Umbilical cord (tissue), 1 donor: ENCODE measurements at regions not wholly inside any gene's neighbourhood (a gene's known extent, or its start where the extent isn't known, plus 50 kb on each side); places are given as distances from the start of the nearest gene placed in this dataset.
A peak's percentile ranks its signal among the peaks of the same experiment; 100 is the strongest.
"Not testable (repeated sequence)": the region's sequence is repeated elsewhere in the genome, so short reads cannot be mapped to it uniquely, and the experiment has no call there.

Experiments
- DNase-seq: peaks from one replicate; pipeline ENCODE4 v3.0.0-alpha.2; 2015; ENCODE audit warnings: low spot score

- DNase-seq = not testable (repeated sequence)
Measured at GRCh38 chr17:20842012-20842411, 200.8 kb downstream of the USP22 start.

- not testable (repeated sequence) for DNase-seq
Measured at GRCh38 chr17:20843261-20843660, 199.6 kb downstream of the USP22 start.

GRCh38 chr17:20843799-20844553, 198.8 kb downstream of the USP22 start:
- DNase-seq = peak; percentile 25

GRCh38 chr17:20848869-20849443, 193.9 kb downstream of the USP22 start:
- DNase-seq = not testable (repeated sequence)

- DNase-seq = peak; percentile 61
Measured at GRCh38 chr17:20851591-20852238, 191.1 kb downstream of the USP22 start.

GRCh38 chr17:20852239-20852989, 190.4 kb downstream of the USP22 start:
- DNase-seq = peak; percentile 70

- peak; percentile 45 for DNase-seq
Measured at GRCh38 chr17:20852990-20853370, 189.8 kb downstream of the USP22 start.

GRCh38 chr17:20855910-20856470, 186.8 kb downstream of the USP22 start:
- DNase-seq = peak; percentile 77

GRCh38 chr17:20866444-20867209, 176.2 kb downstream of the USP22 start:
- DNase-seq = not testable (repeated sequence)

- not testable (repeated sequence) for DNase-seq
Measured at GRCh38 chr17:20867436-20867937, 175.3 kb downstream of the USP22 start.

- DNase-seq = not testable (repeated sequence)
Measured at GRCh38 chr17:20867938-20868661, 174.7 kb downstream of the USP22 start.

GRCh38 chr17:20868662-20869007, 174.2 kb downstream of the USP22 start:
- not testable (repeated sequence) for DNase-seq

- DNase-seq = not testable (repeated sequence)
Measured at GRCh38 chr17:20873173-20873572, 169.6 kb downstream of the USP22 start.

GRCh38 chr17:20873688-20874328, 169.0 kb downstream of the USP22 start:
- not testable (repeated sequence) for DNase-seq

- DNase-seq = not testable (repeated sequence)
Measured at GRCh38 chr17:20877384-20877783, 165.4 kb downstream of the USP22 start.

GRCh38 chr17:20890338-20890737, 152.5 kb downstream of the USP22 start:
- DNase-seq = no peak

GRCh38 chr17:20895426-20895825, 147.4 kb downstream of the USP22 start:
- DNase-seq = not testable (repeated sequence)

GRCh38 chr17:20896153-20896649, 146.6 kb downstream of the USP22 start:
- DNase-seq = no peak

- not testable (repeated sequence) for DNase-seq
Measured at GRCh38 chr17:20898726-20899125, 144.1 kb downstream of the USP22 start.
